ENCODE measurements at regions not wholly inside any gene's neighbourhood (a gene's known extent, or its start where the extent isn't known, plus 50 kb on each side); places are given as distances from the start of the nearest gene placed in this dataset.

DNA sequence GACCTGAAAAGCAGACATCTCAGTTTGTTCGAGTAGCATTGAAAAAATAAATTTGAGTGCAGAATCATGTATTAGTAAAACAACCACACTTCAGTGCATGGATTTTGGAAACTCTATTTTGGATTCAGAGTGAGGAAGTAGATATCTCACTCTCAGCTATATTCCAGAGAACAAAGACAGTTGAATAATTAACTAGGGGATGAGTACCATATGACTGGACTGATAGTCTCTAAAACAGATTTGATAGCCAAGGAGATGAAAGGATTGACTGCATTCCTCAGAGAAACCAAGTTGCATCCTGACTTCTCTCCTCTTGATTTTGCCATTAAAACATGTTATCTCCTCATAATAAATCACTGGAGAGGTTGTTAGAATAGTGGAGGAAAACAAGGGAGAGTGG, 268.4 kb upstream of the SP4 start:
- H3K36me3 ChIP-seq (ENCODE audit: insufficient read depth, low read length) = no peaks in the 10 kb centered on the region
- no peaks in the 10 kb centered on the region for H3K9me3 ChIP-seq (ENCODE audit: low read length)
- POLR2A ChIA-PET = no interaction called here
- TF ChIP-seq, protein P1, sequence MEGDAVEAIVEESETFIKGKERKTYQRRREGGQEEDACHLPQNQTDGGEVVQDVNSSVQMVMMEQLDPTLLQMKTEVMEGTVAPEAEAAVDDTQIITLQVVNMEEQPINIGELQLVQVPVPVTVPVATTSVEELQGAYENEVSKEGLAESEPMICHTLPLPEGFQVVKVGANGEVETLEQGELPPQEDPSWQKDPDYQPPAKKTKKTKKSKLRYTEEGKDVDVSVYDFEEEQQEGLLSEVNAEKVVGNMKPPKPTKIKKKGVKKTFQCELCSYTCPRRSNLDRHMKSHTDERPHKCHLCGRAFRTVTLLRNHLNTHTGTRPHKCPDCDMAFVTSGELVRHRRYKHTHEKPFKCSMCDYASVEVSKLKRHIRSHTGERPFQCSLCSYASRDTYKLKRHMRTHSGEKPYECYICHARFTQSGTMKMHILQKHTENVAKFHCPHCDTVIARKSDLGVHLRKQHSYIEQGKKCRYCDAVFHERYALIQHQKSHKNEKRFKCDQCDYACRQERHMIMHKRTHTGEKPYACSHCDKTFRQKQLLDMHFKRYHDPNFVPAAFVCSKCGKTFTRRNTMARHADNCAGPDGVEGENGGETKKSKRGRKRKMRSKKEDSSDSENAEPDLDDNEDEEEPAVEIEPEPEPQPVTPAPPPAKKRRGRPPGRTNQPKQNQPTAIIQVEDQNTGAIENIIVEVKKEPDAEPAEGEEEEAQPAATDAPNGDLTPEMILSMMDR (conservative IDR thresholded peaks at IDR 0.05; ENCODE audit: low read length) = no peak
- no peak for TF ChIP-seq EZH2phosphoT487 (IDR thresholded peaks at IDR 0.05; ENCODE audit: borderline replicate concordance, low read depth, low read length)
- no peak overlapping the region for H3K27ac ChIP-seq (ENCODE audit: low read depth, low read length, poor library complexity, severe bottlenecking)
- intact Hi-C loops (cut with micrococcal nuclease; ENCODE audit: unreplicated experiment) = no loop called here
- CTCF ChIA-PET (ENCODE audit: unreplicated experiment) = no interaction called here
- H4K20me1 ChIP-seq (ENCODE audit: insufficient read depth, low read length) = no peaks in the 10 kb centered on the region
- DNase-seq (ENCODE audit: low spot score) = no peak
- no peaks in the 10 kb centered on the region for H3K9me2 ChIP-seq (ENCODE audit: insufficient read depth, low read length)
- no peak overlapping the region for H2AFZ ChIP-seq (ENCODE audit: low read length)
- H3K79me2 ChIP-seq (ENCODE audit: insufficient read depth, low read depth, low read length) = no peaks in the 10 kb centered on the region
- H3K4me1 ChIP-seq (ENCODE audit: insufficient read depth, low read length, poor library complexity, severe bottlenecking) = no peaks in the 10 kb centered on the region
- no peak overlapping the region for H3K4me3 ChIP-seq (ENCODE audit: low read depth, low read length, poor library complexity, severe bottlenecking)
- no peak overlapping the region for H3K4me2 ChIP-seq (ENCODE audit: low read length)
- no TSS peak for BruUV-seq (replicated peaks)

DNA sequence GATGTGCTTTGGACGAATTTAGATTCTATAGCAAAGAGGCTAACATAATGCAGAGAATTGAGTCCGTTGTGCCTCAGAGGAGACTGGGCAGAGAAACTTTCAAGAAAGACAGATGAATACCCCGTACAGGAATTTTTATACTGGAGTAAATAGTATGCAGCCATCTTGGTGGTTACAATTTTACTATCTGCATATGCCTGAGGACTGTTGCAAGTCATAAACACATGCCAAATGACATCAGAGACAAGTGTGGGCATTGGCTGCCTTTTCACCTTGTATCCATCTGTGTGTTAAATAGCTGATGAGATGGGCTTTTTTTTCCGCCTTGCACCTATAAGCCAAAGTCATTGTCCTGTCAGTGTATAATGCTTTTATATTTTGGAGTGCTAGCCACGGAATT, 267.5 kb upstream of the SP4 start:
- intact Hi-C loops (cut with micrococcal nuclease; ENCODE audit: unreplicated experiment) = no loop called here
- Histone ChIP-seq H3K36me3 (ENCODE audit: insufficient read depth, low read length) (no peaks in the 10 kb centered on the region), H3K9me3 (ENCODE audit: low read length) (no peaks in the 10 kb centered on the region), H3K79me2 (ENCODE audit: insufficient read depth, low read depth, low read length) (no peaks in the 10 kb centered on the region), H4K20me1 (ENCODE audit: insufficient read depth, low read length) (no peaks in the 10 kb centered on the region), H3K4me3 (ENCODE audit: low read depth, low read length, poor library complexity, severe bottlenecking) (no peak overlapping the region), H3K9me2 (ENCODE audit: insufficient read depth, low read length) (no peaks in the 10 kb centered on the region), H3K27ac (ENCODE audit: low read depth, low read length, poor library complexity, severe bottlenecking) (no peak overlapping the region), H3K4me1 (ENCODE audit: insufficient read depth, low read length, poor library complexity, severe bottlenecking) (no peaks in the 10 kb centered on the region), H2AFZ (ENCODE audit: low read length) (no peak overlapping the region), H3K4me2 (ENCODE audit: low read length) (no peak overlapping the region)
- ChIA-PET POLR2A (no interaction called here), CTCF (ENCODE audit: unreplicated experiment) (no interaction called here)
- no peak for DNase-seq (ENCODE audit: low spot score)
- TF ChIP-seq, protein P1 (conservative IDR thresholded peaks at IDR 0.05; ENCODE audit: low read length) = no peak
- TF ChIP-seq EZH2phosphoT487 (IDR thresholded peaks at IDR 0.05; ENCODE audit: borderline replicate concordance, low read depth, low read length) = no peak
- BruUV-seq (replicated peaks) = no TSS peak

DNA sequence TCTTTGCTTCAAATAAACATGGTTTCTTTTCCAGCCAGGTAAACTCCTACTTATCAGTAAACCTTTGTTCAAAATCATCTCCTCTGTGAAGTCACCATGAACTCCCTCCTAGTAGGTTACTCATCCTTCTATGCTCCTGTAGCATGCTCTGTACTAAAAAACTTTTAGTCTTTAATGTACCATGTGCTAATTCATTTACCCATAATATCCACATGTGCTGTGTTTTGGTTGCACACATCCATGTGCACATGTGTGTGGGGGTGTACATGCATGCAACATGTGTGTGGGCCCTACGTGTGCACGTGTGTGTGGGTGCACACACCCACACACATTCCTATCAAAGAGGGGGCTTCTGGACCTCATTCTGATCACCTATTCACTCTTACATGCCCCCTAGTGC, 259.9 kb upstream of the SP4 start:
- ChIA-PET POLR2A (no interaction called here), CTCF (ENCODE audit: unreplicated experiment) (no interaction called here)
- no peak for DNase-seq (ENCODE audit: low spot score)
- no peak overlapping the region for H2AFZ ChIP-seq (ENCODE audit: low read length)
- intact Hi-C loops (cut with micrococcal nuclease; ENCODE audit: unreplicated experiment) = no loop called here
- BruUV-seq (replicated peaks) = no TSS peak
- no peak for TF ChIP-seq EZH2phosphoT487 (IDR thresholded peaks at IDR 0.05; ENCODE audit: borderline replicate concordance, low read depth, low read length)
- TF ChIP-seq, protein P1 (conservative IDR thresholded peaks at IDR 0.05; ENCODE audit: low read length) = no peak
- no peaks in the 10 kb centered on the region for H3K9me3 ChIP-seq (ENCODE audit: low read length)
- no peaks in the 10 kb centered on the region for H3K79me2 ChIP-seq (ENCODE audit: insufficient read depth, low read depth, low read length)
- H3K36me3 ChIP-seq (ENCODE audit: insufficient read depth, low read length) = no peaks in the 10 kb centered on the region
- no peak overlapping the region for H3K4me2 ChIP-seq (ENCODE audit: low read length)
- no peak overlapping the region for H3K27ac ChIP-seq (ENCODE audit: low read depth, low read length, poor library complexity, severe bottlenecking)
- no peaks in the 10 kb centered on the region for H3K4me1 ChIP-seq (ENCODE audit: insufficient read depth, low read length, poor library complexity, severe bottlenecking)
- H3K9me2 ChIP-seq (ENCODE audit: insufficient read depth, low read length) = no peaks in the 10 kb centered on the region
- H4K20me1 ChIP-seq (ENCODE audit: insufficient read depth, low read length) = no peaks in the 10 kb centered on the region
- no peak overlapping the region for H3K4me3 ChIP-seq (ENCODE audit: low read depth, low read length, poor library complexity, severe bottlenecking)

All from OCI-LY7 (cell line).